ENCODE measurements at regions not wholly inside any gene's neighbourhood (a gene's known extent, or its start where the extent isn't known, plus 50 kb on each side); places are given as distances from the start of the nearest gene placed in this dataset.
"Not testable (repeated sequence)": the region's sequence is repeated elsewhere in the genome, so short reads cannot be mapped to it uniquely, and the experiment has no call there.

GRCh38 chr16:62814891-62815290 lies 778.7 kb upstream of the CDH8 start:
- WGBS, 2 donors = 66 to 72% methylated on average over 2 of the region's 2 CpGs
- no peaks in the 10 kb centered on the region for H3K9me3 ChIP-seq
- intact Hi-C loops (cut with DNase I) = no loop called here
- DNase-seq = no peak
- no peaks in the 10 kb centered on the region for H3K27me3 ChIP-seq
- no peak overlapping the region for H3K27ac ChIP-seq
- no peak overlapping the region for H3K4me3 ChIP-seq (replicated peaks in 1 of 3)
- H3K4me1 ChIP-seq = no peaks in the 10 kb centered on the region
- no peaks in the 10 kb centered on the region for H3K36me3 ChIP-seq
- TF ChIP-seq POLR2A (IDR thresholded peaks at IDR 0.05) = no peak
- no peak for TF ChIP-seq CTCF (IDR thresholded peaks at IDR 0.05)

- intact Hi-C loops (cut with DNase I) = no loop called here
- no peak for DNase-seq
- Histone ChIP-seq H3K36me3 (no peaks in the 10 kb centered on the region), H3K4me3 (replicated peaks in 1 of 3) (no peak overlapping the region), H3K27me3 (no peaks in the 10 kb centered on the region), H3K4me1 (no peaks in the 10 kb centered on the region), H3K27ac (no peak overlapping the region), H3K9me3 (no peaks in the 10 kb centered on the region)
- TF ChIP-seq POLR2A (IDR thresholded peaks at IDR 0.05) = no peak
- TF ChIP-seq CTCF (IDR thresholded peaks at IDR 0.05) = no peak
- 76 to 83% methylated on average over 4 of the region's 4 CpGs for WGBS, 2 donors
These were observed 769.1 kb upstream of the CDH8 start for GRCh38 chr16:62805221-62805857.

GRCh38 chr16:62794724-62795123 lies 758.5 kb upstream of the CDH8 start:
- no peak overlapping the region for H3K27ac ChIP-seq
- H3K27me3 ChIP-seq = no peaks in the 10 kb centered on the region
- no peak overlapping the region for H3K4me3 ChIP-seq (replicated peaks in 1 of 3)
- no peaks in the 10 kb centered on the region for H3K4me1 ChIP-seq
- TF ChIP-seq POLR2A (IDR thresholded peaks at IDR 0.05) (no peak), CTCF (IDR thresholded peaks at IDR 0.05) (no peak)
- H3K9me3 ChIP-seq = no peaks in the 10 kb centered on the region
- intact Hi-C loops (cut with DNase I) = no loop called here
- no peak for DNase-seq
- no peaks in the 10 kb centered on the region for H3K36me3 ChIP-seq

- H3K27ac ChIP-seq; H3K9me3 ChIP-seq; intact Hi-C loops (cut with DNase I); H3K36me3 ChIP-seq; DNase-seq; H3K4me3 ChIP-seq (replicated peaks in 1 of 3); H3K4me1 ChIP-seq; H3K27me3 ChIP-seq: not testable (repeated sequence)
- WGBS, 2 donors = 68 to 82% methylated on average over 3 of the region's 3 CpGs
These were observed 743.8 kb upstream of the CDH8 start for GRCh38 chr16:62780081-62780480.

GRCh38 chr16:62764572-62764971 lies 728.3 kb upstream of the CDH8 start:
- no peak overlapping the region for H3K27ac ChIP-seq
- no peaks in the 10 kb centered on the region for H3K9me3 ChIP-seq
- TF ChIP-seq POLR2A (IDR thresholded peaks at IDR 0.05) (no peak), CTCF (IDR thresholded peaks at IDR 0.05) (no peak)
- no peaks in the 10 kb centered on the region for H3K36me3 ChIP-seq
- no peaks in the 10 kb centered on the region for H3K27me3 ChIP-seq
- no peak overlapping the region for H3K4me3 ChIP-seq (replicated peaks in 1 of 3)
- intact Hi-C loops (cut with DNase I) = no loop called here
- no peaks in the 10 kb centered on the region for H3K4me1 ChIP-seq
- WGBS, 2 donors = 83 to 88% methylated on average over 2 of the region's 2 CpGs
- no peak for DNase-seq

- H3K27ac ChIP-seq = no peak overlapping the region
- no peaks in the 10 kb centered on the region for H3K36me3 ChIP-seq
- no peak overlapping the region for H3K4me3 ChIP-seq (replicated peaks in 1 of 3)
- DNase-seq = no peak
- intact Hi-C loops (cut with DNase I) = no loop called here
- TF ChIP-seq POLR2A (IDR thresholded peaks at IDR 0.05) (no peak), CTCF (IDR thresholded peaks at IDR 0.05) (no peak)
- no peaks in the 10 kb centered on the region for H3K4me1 ChIP-seq
- no peaks in the 10 kb centered on the region for H3K9me3 ChIP-seq
- H3K27me3 ChIP-seq = no peaks in the 10 kb centered on the region
These were observed 724.2 kb upstream of the CDH8 start for GRCh38 chr16:62760398-62760797.

Measured in thyroid gland (tissue), 4 donors.